ENCODE measurements at regions not wholly inside any gene's neighbourhood (a gene's known extent, or its start where the extent isn't known, plus 50 kb on each side); places are given as distances from the start of the nearest gene placed in this dataset.
A peak's percentile ranks its signal among the peaks of the same experiment; 100 is the strongest.

DNA sequence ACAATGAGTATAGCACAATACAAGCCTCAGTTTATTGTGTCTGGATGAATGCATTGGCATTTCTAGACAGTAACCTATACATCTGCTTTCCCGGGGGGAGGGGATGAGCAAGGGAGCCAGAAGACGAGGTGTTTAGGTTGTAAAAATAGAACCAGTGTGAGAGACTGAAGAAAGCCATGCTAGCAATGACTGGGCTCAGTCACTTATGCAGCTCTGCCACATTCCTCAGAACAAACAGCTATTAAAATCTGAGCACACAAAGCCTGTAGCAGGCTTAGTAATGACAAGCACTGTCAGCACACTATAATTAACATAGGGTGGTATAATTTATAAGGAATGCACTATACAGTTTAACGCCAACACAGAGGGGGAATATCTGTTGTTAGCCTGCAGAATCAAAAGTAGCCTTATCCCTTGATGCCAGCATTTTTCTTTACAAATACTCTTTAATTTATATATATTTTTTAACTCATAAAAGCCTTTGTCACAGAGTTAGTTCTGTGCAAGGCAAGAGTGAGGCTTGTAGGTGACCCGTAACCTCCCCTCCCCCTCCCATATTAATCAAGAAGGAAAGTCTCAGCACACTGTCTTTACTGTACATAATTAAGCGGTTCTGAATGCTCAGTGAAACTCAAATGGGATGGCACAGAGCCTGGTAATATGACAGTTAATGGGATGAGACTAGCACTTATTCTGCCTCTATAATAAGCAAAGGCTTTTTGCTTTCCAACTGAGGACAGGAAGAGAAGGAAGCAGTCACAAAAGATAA lies 295.4 kb downstream of the CSNK1G3 start:
- no CpG with 5 or more reads among the region's 5 CpGs for WGBS (ENCODE audit: extremely low coverage, insufficient coverage, low lambda C conversion rate)

DNA sequence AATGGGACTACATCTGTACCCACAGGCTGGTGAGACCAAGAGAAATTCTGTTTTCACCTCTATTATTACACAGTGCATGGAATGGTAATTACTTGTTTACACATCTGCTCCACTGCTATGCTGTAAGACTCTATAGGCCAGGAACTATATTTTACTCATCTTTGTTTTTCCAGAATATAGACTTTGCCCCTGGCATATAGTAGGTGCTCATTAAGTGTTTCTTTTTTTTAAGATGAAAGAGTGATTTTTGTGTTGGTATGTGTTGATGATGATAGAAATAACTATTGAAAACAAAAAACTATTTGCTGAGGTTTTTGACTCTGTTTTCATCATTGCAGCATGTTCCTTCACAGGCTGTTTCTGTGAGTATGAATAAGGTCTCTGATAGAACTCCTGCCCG lies 294.7 kb downstream of the CSNK1G3 start:
- Histone ChIP-seq H3K4me2 (ENCODE audit: low read length) (no peak overlapping the region), H3K56ac (ENCODE audit: low read length) (no peak overlapping the region), H2BK15ac (replicated peaks; ENCODE audit: low read depth) (peak overlapping the region; percentile 60), H2BK5ac (ENCODE audit: low read length) (no peak overlapping the region), H3K27ac (ENCODE audit: low read depth, low read length) (no peak overlapping the region), H3K79me1 (ENCODE audit: low read length) (no peaks in the 10 kb centered on the region), H3K79me2 (ENCODE audit: control insufficient read depth, insufficient read depth, low read length) (no peaks in the 10 kb centered on the region), H3K18ac (ENCODE audit: low read length) (peak overlapping the region; percentile 68), H3K4me1 (ENCODE audit: control insufficient read depth, low read depth, low read length) (peaks cover 25% of the 10 kb centered on the region), H2BK120ac (ENCODE audit: low read depth, low read length) (no peak overlapping the region), H3K27me3 (ENCODE audit: insufficient read depth, low read length, poor library complexity) (no peaks in the 10 kb centered on the region), H4K5ac (ENCODE audit: low read length) (no peak overlapping the region), H3K4ac (ENCODE audit: low read depth, low read length) (no peak overlapping the region), H3K4me3 (ENCODE audit: low read length) (no peak overlapping the region), H3K23ac (ENCODE audit: low read length) (no peak overlapping the region), H3K9ac (ENCODE audit: low read length) (no peak overlapping the region), H2AK5ac (ENCODE audit: low read length) (no peak overlapping the region), H4K8ac (ENCODE audit: low read depth, low read length) (no peak overlapping the region), H3K36me3 (ENCODE audit: control insufficient read depth, insufficient read depth, low read length) (no peaks in the 10 kb centered on the region)
- DNase-seq, result no peak
- WGBS (ENCODE audit: extremely low coverage, insufficient coverage, low lambda C conversion rate), result no CpG with 5 or more reads among the region's 1 CpG

More for the DNA sequence above, 295.4 kb downstream of the CSNK1G3 start:
- Histone ChIP-seq H3K79me1 (ENCODE audit: low read length) (no peaks in the 10 kb centered on the region), H3K9ac (ENCODE audit: low read length) (no peak overlapping the region), H3K27ac (ENCODE audit: low read depth, low read length) (no peak overlapping the region), H3K27me3 (ENCODE audit: insufficient read depth, low read length, poor library complexity) (no peaks in the 10 kb centered on the region), H2BK15ac (replicated peaks; ENCODE audit: low read depth) (peak overlapping the region; percentile 47), H2BK120ac (ENCODE audit: low read depth, low read length) (peak overlapping the region; percentile 88), H3K36me3 (ENCODE audit: control insufficient read depth, insufficient read depth, low read length) (no peaks in the 10 kb centered on the region), H3K4me1 (ENCODE audit: control insufficient read depth, low read depth, low read length) (peaks cover 25% of the 10 kb centered on the region), H4K5ac (ENCODE audit: low read length) (no peak overlapping the region), H3K4ac (ENCODE audit: low read depth, low read length) (no peak overlapping the region), H3K23ac (ENCODE audit: low read length) (no peak overlapping the region), H3K56ac (ENCODE audit: low read length) (peak overlapping the region; percentile 2), H4K8ac (ENCODE audit: low read depth, low read length) (no peak overlapping the region), H2BK5ac (ENCODE audit: low read length) (no peak overlapping the region), H3K79me2 (ENCODE audit: control insufficient read depth, insufficient read depth, low read length) (no peaks in the 10 kb centered on the region), H3K4me3 (ENCODE audit: low read length) (no peak overlapping the region), H3K18ac (ENCODE audit: low read length) (peak overlapping the region; percentile 68), H3K4me2 (ENCODE audit: low read length) (no peak overlapping the region), H2AK5ac (ENCODE audit: low read length) (no peak overlapping the region)
- DNase-seq, result peak; percentile 66

DNA sequence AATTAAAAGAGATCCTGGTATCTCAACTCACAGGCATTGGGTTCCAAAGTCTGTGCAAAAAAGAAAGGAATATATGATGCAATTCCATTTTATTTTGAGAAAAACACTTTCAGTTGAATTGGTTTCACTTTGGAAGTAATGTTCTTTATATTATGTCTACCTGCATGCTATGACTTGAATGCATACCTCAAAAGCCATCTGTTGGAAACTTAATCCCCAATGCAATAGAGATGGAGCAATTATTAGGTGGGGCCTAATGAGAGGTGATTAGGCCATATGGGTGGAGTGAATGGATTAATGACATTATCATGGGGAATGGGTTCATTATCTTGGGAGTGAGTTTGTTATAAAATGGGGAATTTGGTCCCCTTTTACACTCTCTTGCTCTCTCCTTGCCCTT lies 293.3 kb downstream of the CSNK1G3 start:
- no peaks in the 10 kb centered on the region for H3K79me2 ChIP-seq (ENCODE audit: control insufficient read depth, insufficient read depth, low read length)
- H3K4me2 ChIP-seq (ENCODE audit: low read length), result no peak overlapping the region
- no peak for DNase-seq
- no peaks in the 10 kb centered on the region for H3K79me1 ChIP-seq (ENCODE audit: low read length)
- no peak overlapping the region for H2BK5ac ChIP-seq (ENCODE audit: low read length)
- H3K56ac ChIP-seq (ENCODE audit: low read length), result no peak overlapping the region
- H3K4me3 ChIP-seq (ENCODE audit: low read length), result no peak overlapping the region
- no peaks in the 10 kb centered on the region for H3K27me3 ChIP-seq (ENCODE audit: insufficient read depth, low read length, poor library complexity)
- no peak overlapping the region for H4K5ac ChIP-seq (ENCODE audit: low read length)
- no peak overlapping the region for H3K4ac ChIP-seq (ENCODE audit: low read depth, low read length)
- no peak overlapping the region for H3K9ac ChIP-seq (ENCODE audit: low read length)
- H3K27ac ChIP-seq (ENCODE audit: low read depth, low read length), result no peak overlapping the region
- no peak overlapping the region for H2BK15ac ChIP-seq (replicated peaks; ENCODE audit: low read depth)
- no peak overlapping the region for H2BK120ac ChIP-seq (ENCODE audit: low read depth, low read length)
- no peaks in the 10 kb centered on the region for H3K36me3 ChIP-seq (ENCODE audit: control insufficient read depth, insufficient read depth, low read length)
- no peak overlapping the region for H4K8ac ChIP-seq (ENCODE audit: low read depth, low read length)
- H2AK5ac ChIP-seq (ENCODE audit: low read length), result no peak overlapping the region
- no peak overlapping the region for H3K18ac ChIP-seq (ENCODE audit: low read length)
- H3K4me1 ChIP-seq (ENCODE audit: control insufficient read depth, low read depth, low read length), result peaks cover 22% of the 10 kb centered on the region
- no peak overlapping the region for H3K23ac ChIP-seq (ENCODE audit: low read length)

DNA sequence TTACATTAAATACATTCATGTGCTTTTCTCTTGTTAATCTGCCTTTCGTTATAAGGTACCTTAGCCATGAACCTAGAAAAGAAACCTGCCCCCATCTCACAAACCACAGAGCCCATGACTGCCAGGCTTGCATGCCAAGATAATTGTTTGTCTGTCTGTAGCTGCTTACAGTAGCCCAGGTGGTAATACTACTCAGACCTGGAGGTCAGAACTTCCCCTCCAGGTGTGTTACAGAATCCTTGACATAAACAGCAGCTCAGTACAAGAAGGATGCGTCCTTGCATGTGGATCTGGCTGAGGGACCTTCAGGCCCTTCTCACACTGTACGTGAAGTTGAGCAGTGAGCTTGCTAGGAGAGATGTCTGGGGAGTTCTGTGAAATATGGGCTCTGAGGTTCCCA lies 291.4 kb downstream of the CSNK1G3 start:
- Histone ChIP-seq H3K79me1 (ENCODE audit: low read length) (no peaks in the 10 kb centered on the region), H3K4me1 (ENCODE audit: control insufficient read depth, low read depth, low read length) (peaks cover 20% of the 10 kb centered on the region), H3K79me2 (ENCODE audit: control insufficient read depth, insufficient read depth, low read length) (no peaks in the 10 kb centered on the region), H3K4ac (ENCODE audit: low read depth, low read length) (peak overlapping the region; percentile 2), H3K18ac (ENCODE audit: low read length) (peak overlapping the region; percentile 51), H4K5ac (ENCODE audit: low read length) (peak overlapping the region; percentile 92), H2BK5ac (ENCODE audit: low read length) (peak overlapping the region; percentile 96), H3K27me3 (ENCODE audit: insufficient read depth, low read length, poor library complexity) (no peaks in the 10 kb centered on the region), H4K8ac (ENCODE audit: low read depth, low read length) (no peak overlapping the region), H3K23ac (ENCODE audit: low read length) (no peak overlapping the region), H3K36me3 (ENCODE audit: control insufficient read depth, insufficient read depth, low read length) (no peaks in the 10 kb centered on the region), H3K9ac (ENCODE audit: low read length) (peak overlapping the region; percentile 27), H3K4me3 (ENCODE audit: low read length) (no peak overlapping the region), H2BK15ac (replicated peaks; ENCODE audit: low read depth) (no peak overlapping the region), H3K56ac (ENCODE audit: low read length) (peak overlapping the region; percentile 75), H2AK5ac (ENCODE audit: low read length) (peak overlapping the region; percentile 93), H3K4me2 (ENCODE audit: low read length) (no peak overlapping the region), H3K27ac (ENCODE audit: low read depth, low read length) (no peak overlapping the region), H2BK120ac (ENCODE audit: low read depth, low read length) (peak overlapping the region; percentile 83)
- no peak for DNase-seq
- no CpG with 5 or more reads among the region's 3 CpGs for WGBS (ENCODE audit: extremely low coverage, insufficient coverage, low lambda C conversion rate)

DNA sequence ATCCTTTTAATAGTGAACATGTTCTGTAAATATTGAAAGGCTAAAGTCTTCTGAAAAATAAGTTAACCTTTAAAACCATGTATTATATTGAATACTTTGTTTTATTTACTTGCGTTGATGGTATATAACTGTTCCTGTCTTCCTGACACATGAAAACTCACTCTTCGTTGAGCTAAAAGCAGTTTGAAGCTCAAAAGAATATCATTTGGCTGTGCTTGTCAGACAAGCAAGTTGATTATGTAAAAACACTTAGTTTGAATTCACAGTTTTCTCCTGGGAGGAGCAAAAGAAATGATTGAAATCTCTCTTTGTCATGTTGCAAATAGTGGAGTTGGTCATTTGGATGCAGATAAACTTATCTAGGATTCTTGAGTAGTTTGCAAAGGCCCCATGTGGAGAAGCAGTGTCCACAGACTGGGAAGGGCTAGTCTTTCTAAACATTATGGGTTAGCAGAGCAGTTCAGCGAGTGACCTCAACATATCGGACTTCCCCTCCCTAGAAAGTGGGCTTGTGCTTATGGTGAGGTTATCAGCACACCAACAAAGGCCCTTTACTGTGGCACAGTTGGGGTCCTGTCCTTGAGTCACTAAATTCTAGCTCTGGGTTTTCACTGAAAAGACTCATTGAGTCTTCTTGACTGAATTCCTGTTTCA lies 290.4 kb downstream of the CSNK1G3 start:
- Histone ChIP-seq H3K36me3 (ENCODE audit: control insufficient read depth, insufficient read depth, low read length) (no peaks in the 10 kb centered on the region), H3K56ac (ENCODE audit: low read length) (peak overlapping the region; percentile 62), H4K5ac (ENCODE audit: low read length) (no peak overlapping the region), H3K79me2 (ENCODE audit: control insufficient read depth, insufficient read depth, low read length) (no peaks in the 10 kb centered on the region), H3K23ac (ENCODE audit: low read length) (no peak overlapping the region), H3K9ac (ENCODE audit: low read length) (no peak overlapping the region), H3K4me3 (ENCODE audit: low read length) (no peak overlapping the region), H2BK120ac (ENCODE audit: low read depth, low read length) (peak overlapping the region; percentile 89), H3K4me2 (ENCODE audit: low read length) (no peak overlapping the region), H3K79me1 (ENCODE audit: low read length) (no peaks in the 10 kb centered on the region), H3K27me3 (ENCODE audit: insufficient read depth, low read length, poor library complexity) (no peaks in the 10 kb centered on the region), H2BK15ac (replicated peaks; ENCODE audit: low read depth) (no peak overlapping the region), H3K4me1 (ENCODE audit: control insufficient read depth, low read depth, low read length) (peaks cover 13% of the 10 kb centered on the region), H3K27ac (ENCODE audit: low read depth, low read length) (peak overlapping the region; percentile 52), H2AK5ac (ENCODE audit: low read length) (no peak overlapping the region), H4K8ac (ENCODE audit: low read depth, low read length) (no peak overlapping the region), H3K4ac (ENCODE audit: low read depth, low read length) (no peak overlapping the region), H2BK5ac (ENCODE audit: low read length) (peak overlapping the region; percentile 94), H3K18ac (ENCODE audit: low read length) (no peak overlapping the region)
- DNase-seq, result peak; percentile 98
- no CpG with 5 or more reads among the region's 4 CpGs for WGBS (ENCODE audit: extremely low coverage, insufficient coverage, low lambda C conversion rate)

Data from mesendoderm (in vitro differentiated cells).